Thyroid gland (tissue), 4 donors: ENCODE measurements at regions not wholly inside any gene's neighbourhood (a gene's known extent, or its start where the extent isn't known, plus 50 kb on each side); places are given as distances from the start of the nearest gene placed in this dataset.

ENCODE experiments used
- DNase-seq, 2 donors: peaks; one replicate each; pipeline ENCODE4 v3.0.0-alpha.2; 2019
- H3K27ac ChIP-seq, 3 donors: fragments of 200-600 bp; sonication (generic); 1 replicate in 2 of 3; 2 replicates in 1 of 3; pipeline ENCODE4 v1.5.1; 2016 to 2019; ENCODE audit warnings: mild to moderate bottlenecking in 1 of 3, moderate library complexity in 1 of 3
- H3K27me3 ChIP-seq: fragments of 200-600 bp; sonication (generic); one replicate; pipeline ENCODE4 v1.5.1; 2019
- H3K36me3 ChIP-seq, 2 donors: fragments of 200-600 bp; sonication (generic); one replicate each; pipeline ENCODE4 v1.5.1; 2016 to 2019
- H3K4me1 ChIP-seq, 2 donors: fragments of 200-600 bp; sonication (generic); one replicate each; pipeline ENCODE4 v1.5.1; 2017 to 2019
- H3K4me3 ChIP-seq, 3 donors: fragments of 200-600 bp; sonication (generic); replicated peaks in 1 of 3; 1 replicate in 2 of 3; 2 replicates in 1 of 3; pipeline ENCODE4 v1.5.1; 2016; ENCODE audit warnings: mild to moderate bottlenecking in 1 of 3
- H3K9me3 ChIP-seq: fragments of 200-600 bp; sonication (generic); one replicate; pipeline ENCODE4 v1.5.1; 2017
- CTCF ChIP-seq, 6 experiments: fragments of 200-600 bp in 3 of 6; fragments of 450-650 bp in 3 of 6; sonication (generic) in 3 of 6; IDR thresholded peaks; one replicate each; pipeline ENCODE4 v1.5.1; 2016 to 2019; ENCODE audit warnings: antibody characterized with exemption in 6 of 6, mild to moderate bottlenecking in 2 of 6, inconsistent platforms in 1 of 6, moderate library complexity in 1 of 6
- POLR2A ChIP-seq, 2 donors: fragments of 450-650 bp; IDR thresholded peaks; one replicate each; pipeline ENCODE4 v1.6.1; 2017; ENCODE audit warnings: antibody characterized with exemption in 2 of 2, mild to moderate bottlenecking in 2 of 2, moderate library complexity in 1 of 2
- WGBS, 2 donors: methylation state at CpG; one replicate each; pipeline ENCODE4 v1.1.5; 2017; 5-methylcytosine and 5-hydroxymethylcytosine counted together
- intact Hi-C: fragments of 100-400 bp; cut with DNase I; formaldehyde crosslinking; loops from one replicate; pipeline ENCODE4 v1.15.1; 2023

- Histone ChIP-seq H3K36me3 (no peaks in the 10 kb centered on the region), H3K9me3 (no peaks in the 10 kb centered on the region), H3K27me3 (no peaks in the 10 kb centered on the region), H3K27ac (no peak overlapping the region), H3K4me3 (no peak overlapping the region), H3K4me1 (no peaks in the 10 kb centered on the region)
- intact Hi-C loops, result no loop called here
- 42 to 44% methylated on average over 12 of the region's 12 CpGs for WGBS, 2 donors
- TF ChIP-seq POLR2A (IDR thresholded peaks at IDR 0.05), result no peak
- no peak for TF ChIP-seq CTCF (IDR thresholded peaks at IDR 0.05)
- DNase-seq, result no peak
Observed at GRCh38 chr20:48461091-48461734, 366.6 kb downstream of the PREX1 start.

GRCh38 chr20:48460681-48461080 is 367.1 kb downstream of the PREX1 start:
- H3K4me1 ChIP-seq, result no peaks in the 10 kb centered on the region
- no peaks in the 10 kb centered on the region for H3K27me3 ChIP-seq
- no peak overlapping the region for H3K4me3 ChIP-seq
- intact Hi-C loops, result no loop called here
- TF ChIP-seq POLR2A (IDR thresholded peaks at IDR 0.05), result no peak
- TF ChIP-seq CTCF (IDR thresholded peaks at IDR 0.05), result no peak
- no peaks in the 10 kb centered on the region for H3K36me3 ChIP-seq
- 86 to 88% methylated on average over 4 of the region's 4 CpGs for WGBS, 2 donors
- no peak overlapping the region for H3K27ac ChIP-seq
- no peaks in the 10 kb centered on the region for H3K9me3 ChIP-seq
- no peak for DNase-seq

GRCh38 chr20:48459722-48460395 is 367.9 kb downstream of the PREX1 start:
- intact Hi-C loops, result no loop called here
- 83% methylated on average over 19 to 20 of the region's 25 CpGs for WGBS, 2 donors
- H3K9me3 ChIP-seq, result no peaks in the 10 kb centered on the region
- no peak overlapping the region for H3K4me3 ChIP-seq
- no peaks in the 10 kb centered on the region for H3K4me1 ChIP-seq
- H3K27ac ChIP-seq, result no peak overlapping the region
- no peaks in the 10 kb centered on the region for H3K27me3 ChIP-seq
- no peaks in the 10 kb centered on the region for H3K36me3 ChIP-seq
- DNase-seq, result no peak
- TF ChIP-seq CTCF (IDR thresholded peaks at IDR 0.05), result no peak
- TF ChIP-seq POLR2A (IDR thresholded peaks at IDR 0.05), result no peak

- Histone ChIP-seq H3K4me1 (no peaks in the 10 kb centered on the region), H3K27me3 (no peaks in the 10 kb centered on the region), H3K36me3 (no peaks in the 10 kb centered on the region), H3K4me3 (no peak overlapping the region), H3K9me3 (no peaks in the 10 kb centered on the region), H3K27ac (no peak overlapping the region)
- WGBS, 2 donors, result 87 to 88% methylated on average over 9 to 11 of the region's 12 CpGs
- intact Hi-C loops, result no loop called here
- DNase-seq, result no peak
- no peak for TF ChIP-seq CTCF (IDR thresholded peaks at IDR 0.05)
- TF ChIP-seq POLR2A (IDR thresholded peaks at IDR 0.05), result no peak
Observed at GRCh38 chr20:48458601-48459385, 369.0 kb downstream of the PREX1 start.

GRCh38 chr20:48458003-48458377 is 369.8 kb downstream of the PREX1 start:
- Histone ChIP-seq H3K36me3 (no peaks in the 10 kb centered on the region), H3K27ac (no peak overlapping the region), H3K9me3 (no peaks in the 10 kb centered on the region), H3K27me3 (no peaks in the 10 kb centered on the region), H3K4me1 (no peaks in the 10 kb centered on the region), H3K4me3 (no peak overlapping the region)
- intact Hi-C loops, result no loop called here
- DNase-seq, result no peak
- WGBS, 2 donors, result 88% methylated on average over 8 of the region's 8 CpGs
- no peak for TF ChIP-seq POLR2A (IDR thresholded peaks at IDR 0.05)
- no peak for TF ChIP-seq CTCF (IDR thresholded peaks at IDR 0.05)
